ENCODE measurements at regions not wholly inside any gene's neighbourhood (a gene's known extent, or its start where the extent isn't known, plus 50 kb on each side); places are given as distances from the start of the nearest gene placed in this dataset.
"Not testable (repeated sequence)": the region's sequence is repeated elsewhere in the genome, so short reads cannot be mapped to it uniquely, and the experiment has no call there.

DNA sequence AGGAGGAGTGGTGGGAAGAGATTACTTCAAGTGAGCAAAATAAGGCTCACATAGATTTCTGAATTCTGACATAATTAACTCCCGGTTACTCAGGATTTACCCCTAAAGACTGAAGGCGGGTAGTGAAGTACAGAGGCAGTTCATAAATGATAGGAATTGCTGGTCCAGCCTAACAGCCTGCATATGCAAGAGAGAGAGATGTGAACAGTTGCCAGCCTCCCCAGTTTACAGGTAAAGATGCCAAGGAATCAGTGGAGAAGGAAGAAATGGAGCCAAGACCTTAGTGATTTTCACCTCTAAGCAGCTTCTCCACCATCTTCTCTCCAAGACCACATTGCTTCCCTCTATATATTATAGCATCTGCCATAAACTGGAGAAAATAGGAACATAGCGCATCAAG is 91.8 kb upstream of the THUMPD2 start:
- no peak overlapping the region for H3K27ac ChIP-seq (ENCODE audit: low read length)
- no peaks in the 10 kb centered on the region for H3K27me3 ChIP-seq (ENCODE audit: low read depth, low read length)
- peaks cover 0 to 4% of the 10 kb centered on the region in 2 donors for H3K4me1 ChIP-seq (ENCODE audit: control insufficient read depth in 1 of 2, insufficient read depth in 2 of 2, low read length in 2 of 2)
- no peaks in the 10 kb centered on the region for H3K9me3 ChIP-seq (ENCODE audit: control insufficient read depth in 1 of 2, low read length in 2 of 2)
- no peaks in the 10 kb centered on the region for H3K36me3 ChIP-seq (ENCODE audit: control insufficient read depth in 1 of 2, insufficient read depth in 2 of 2, low read length in 2 of 2)
- no peak overlapping the region for H3K4me3 ChIP-seq (ENCODE audit: low read depth in 1 of 2, low read length in 2 of 2)

DNA sequence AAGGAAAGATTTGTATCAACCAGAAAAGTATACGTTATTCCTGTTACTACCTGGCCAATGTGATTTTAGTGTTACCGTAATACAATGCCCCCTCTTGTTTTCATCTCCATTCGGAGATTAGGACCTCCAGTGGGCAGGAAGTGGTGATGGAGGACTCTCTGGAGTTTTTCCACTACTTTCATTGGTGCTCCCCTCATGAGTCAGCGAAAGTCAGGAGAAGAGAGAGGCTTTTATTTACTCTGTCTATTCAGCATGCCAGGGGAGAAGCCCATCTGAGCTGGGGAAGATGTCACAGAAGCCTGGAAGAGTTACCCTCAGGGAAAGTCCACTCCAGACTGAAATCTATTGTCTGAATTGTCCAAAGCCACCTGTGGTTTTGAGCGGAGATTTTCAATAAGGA is 88.2 kb upstream of the THUMPD2 start:
- Histone ChIP-seq H3K36me3 (ENCODE audit: control insufficient read depth in 1 of 2, insufficient read depth in 2 of 2, low read length in 2 of 2) (no peaks in the 10 kb centered on the region), H3K4me1 (ENCODE audit: control insufficient read depth in 1 of 2, insufficient read depth in 2 of 2, low read length in 2 of 2) (no peaks in the 10 kb centered on the region), H3K4me3 (ENCODE audit: low read depth in 1 of 2, low read length in 2 of 2) (no peak overlapping the region), H3K27me3 (ENCODE audit: low read depth, low read length) (no peaks in the 10 kb centered on the region), H3K9me3 (ENCODE audit: control insufficient read depth in 1 of 2, low read length in 2 of 2) (no peaks in the 10 kb centered on the region), H3K27ac (ENCODE audit: low read length) (no peak overlapping the region)

DNA sequence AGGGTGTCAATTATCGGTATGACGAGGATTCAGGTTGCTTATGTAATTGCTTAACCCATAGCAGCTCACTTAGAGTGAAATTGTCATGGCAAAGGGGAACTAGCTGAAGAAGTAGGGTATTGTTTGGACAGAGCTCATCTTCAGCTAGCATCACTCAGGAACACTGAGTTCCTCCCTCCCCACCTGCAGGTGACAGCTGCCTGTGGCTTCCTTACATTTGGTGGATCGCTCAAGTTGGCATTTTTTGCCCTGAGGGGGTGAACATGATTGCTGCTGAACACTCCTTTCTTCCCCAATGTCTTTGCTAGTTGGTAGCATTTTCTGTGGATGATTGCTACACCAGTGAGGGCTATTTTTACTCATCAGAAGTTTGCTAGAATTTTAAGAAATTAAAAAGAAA is 86.7 kb upstream of the THUMPD2 start:
- Histone ChIP-seq H3K36me3 (ENCODE audit: control insufficient read depth in 1 of 2, insufficient read depth in 2 of 2, low read length in 2 of 2) (no peaks in the 10 kb centered on the region), H3K27me3 (ENCODE audit: low read depth, low read length) (no peaks in the 10 kb centered on the region), H3K4me1 (ENCODE audit: control insufficient read depth in 1 of 2, insufficient read depth in 2 of 2, low read length in 2 of 2) (no peaks in the 10 kb centered on the region), H3K9me3 (ENCODE audit: control insufficient read depth in 1 of 2, low read length in 2 of 2) (no peaks in the 10 kb centered on the region), H3K27ac (ENCODE audit: low read length) (no peak overlapping the region), H3K4me3 (ENCODE audit: low read depth in 1 of 2, low read length in 2 of 2) (no peak overlapping the region)

DNA sequence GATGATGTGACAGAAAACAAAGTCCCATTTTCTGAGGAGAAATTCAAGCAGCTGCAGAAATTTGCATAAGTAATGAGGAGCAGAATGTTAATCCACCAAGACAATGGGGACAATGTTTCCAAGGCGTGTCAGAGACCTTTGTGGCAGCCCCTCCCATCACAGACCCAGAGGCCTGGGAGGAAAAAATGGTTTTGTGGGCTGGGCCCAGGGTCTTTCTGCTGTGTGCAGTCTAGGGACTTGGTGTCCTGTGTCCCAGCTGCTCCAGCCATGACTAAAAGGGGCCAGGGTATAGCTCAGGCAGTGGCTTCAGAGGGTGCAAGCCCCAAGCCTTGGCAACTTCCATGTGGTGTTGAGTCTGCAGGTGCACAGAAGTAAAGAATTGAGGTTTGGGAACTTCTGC is 84.6 kb upstream of the THUMPD2 start:
- not testable (repeated sequence) for H3K27me3 ChIP-seq (ENCODE audit: low read depth, low read length); H3K27ac ChIP-seq (ENCODE audit: low read length); H3K4me3 ChIP-seq (ENCODE audit: low read depth in 1 of 2, low read length in 2 of 2); H3K4me1 ChIP-seq (ENCODE audit: control insufficient read depth in 1 of 2, insufficient read depth in 2 of 2, low read length in 2 of 2); H3K36me3 ChIP-seq (ENCODE audit: control insufficient read depth in 1 of 2, insufficient read depth in 2 of 2, low read length in 2 of 2); H3K9me3 ChIP-seq (ENCODE audit: control insufficient read depth in 1 of 2, low read length in 2 of 2)

DNA sequence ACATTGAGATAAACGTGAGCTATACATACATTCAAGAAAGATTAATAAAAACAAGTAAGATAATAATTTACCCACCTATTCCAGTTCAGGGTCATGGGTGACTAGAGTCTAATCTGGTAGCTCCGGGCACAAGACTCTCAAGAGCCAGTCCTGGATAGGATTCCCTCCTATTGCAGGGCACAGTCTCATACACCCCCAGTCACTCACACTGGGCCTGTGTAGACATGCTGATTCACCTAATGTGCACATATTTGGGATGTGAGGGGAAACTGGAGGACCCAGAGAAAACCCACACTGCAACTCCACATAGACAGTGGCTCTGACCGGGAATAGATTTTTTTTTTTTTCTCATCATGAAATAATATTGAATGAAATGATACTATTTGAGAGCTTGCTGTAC is 81.5 kb upstream of the THUMPD2 start:
- no peak overlapping the region for H3K27ac ChIP-seq (ENCODE audit: low read length)
- no peaks in the 10 kb centered on the region for H3K27me3 ChIP-seq (ENCODE audit: low read depth, low read length)
- no peaks in the 10 kb centered on the region for H3K36me3 ChIP-seq (ENCODE audit: control insufficient read depth in 1 of 2, insufficient read depth in 2 of 2, low read length in 2 of 2)
- H3K4me3 ChIP-seq (ENCODE audit: low read depth in 1 of 2, low read length in 2 of 2) = no peak overlapping the region
- H3K9me3 ChIP-seq (ENCODE audit: control insufficient read depth in 1 of 2, low read length in 2 of 2) = no peaks in the 10 kb centered on the region
- no peaks in the 10 kb centered on the region for H3K4me1 ChIP-seq (ENCODE audit: control insufficient read depth in 1 of 2, insufficient read depth in 2 of 2, low read length in 2 of 2)

DNA sequence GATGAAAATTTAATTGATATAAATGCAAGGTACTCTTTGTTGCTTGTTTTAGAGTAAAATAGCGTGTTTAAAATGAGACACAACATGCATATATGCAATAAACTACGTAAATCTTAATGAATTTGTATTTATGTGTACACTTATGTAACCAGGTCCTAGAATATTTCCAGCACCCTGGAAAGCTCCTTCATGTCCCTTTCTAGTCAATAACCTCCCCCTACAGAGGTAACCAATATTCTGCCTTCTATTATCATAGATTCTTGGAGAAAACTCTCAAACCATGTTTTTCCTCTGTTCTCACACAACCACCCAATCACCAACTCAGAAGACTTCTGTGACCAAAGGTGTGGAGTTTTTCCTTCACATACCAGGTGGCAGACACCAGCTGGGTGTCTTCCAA is 79.6 kb upstream of the THUMPD2 start:
- no peak overlapping the region for H3K4me3 ChIP-seq (ENCODE audit: low read depth in 1 of 2, low read length in 2 of 2)
- H3K4me1 ChIP-seq (ENCODE audit: control insufficient read depth in 1 of 2, insufficient read depth in 2 of 2, low read length in 2 of 2) = no peaks in the 10 kb centered on the region
- H3K27ac ChIP-seq (ENCODE audit: low read length) = no peak overlapping the region
- H3K9me3 ChIP-seq (ENCODE audit: control insufficient read depth in 1 of 2, low read length in 2 of 2) = no peaks in the 10 kb centered on the region
- H3K27me3 ChIP-seq (ENCODE audit: low read depth, low read length) = no peaks in the 10 kb centered on the region
- H3K36me3 ChIP-seq (ENCODE audit: control insufficient read depth in 1 of 2, insufficient read depth in 2 of 2, low read length in 2 of 2) = no peaks in the 10 kb centered on the region

DNA sequence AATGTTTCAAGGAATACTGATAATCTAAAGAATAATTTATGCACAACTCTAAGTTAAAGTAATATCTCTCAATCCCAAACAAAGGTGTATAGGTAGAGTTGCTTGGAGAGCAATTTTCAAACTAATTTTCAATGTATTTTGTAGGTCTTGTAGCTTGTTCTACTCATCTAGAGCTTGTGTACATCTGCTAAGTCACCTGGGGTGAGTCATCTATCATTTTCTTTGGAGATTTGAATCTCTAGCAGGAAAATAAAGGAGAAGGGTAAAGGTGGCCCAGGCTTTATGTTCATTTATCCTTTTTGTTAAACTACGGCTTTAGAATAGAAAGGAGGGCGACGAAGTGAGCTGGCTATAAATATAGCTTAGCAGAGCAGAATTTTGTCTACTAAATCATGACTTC is 76.8 kb upstream of the THUMPD2 start:
- Histone ChIP-seq H3K36me3 (ENCODE audit: control insufficient read depth in 1 of 2, insufficient read depth in 2 of 2, low read length in 2 of 2) (no peaks in the 10 kb centered on the region), H3K27me3 (ENCODE audit: low read depth, low read length) (no peaks in the 10 kb centered on the region), H3K27ac (ENCODE audit: low read length) (no peak overlapping the region), H3K4me1 (ENCODE audit: control insufficient read depth in 1 of 2, insufficient read depth in 2 of 2, low read length in 2 of 2) (peaks cover 0 to 15% of the 10 kb centered on the region in 2 donors), H3K4me3 (ENCODE audit: low read depth in 1 of 2, low read length in 2 of 2) (no peak overlapping the region), H3K9me3 (ENCODE audit: control insufficient read depth in 1 of 2, low read length in 2 of 2) (no peaks in the 10 kb centered on the region)

DNA sequence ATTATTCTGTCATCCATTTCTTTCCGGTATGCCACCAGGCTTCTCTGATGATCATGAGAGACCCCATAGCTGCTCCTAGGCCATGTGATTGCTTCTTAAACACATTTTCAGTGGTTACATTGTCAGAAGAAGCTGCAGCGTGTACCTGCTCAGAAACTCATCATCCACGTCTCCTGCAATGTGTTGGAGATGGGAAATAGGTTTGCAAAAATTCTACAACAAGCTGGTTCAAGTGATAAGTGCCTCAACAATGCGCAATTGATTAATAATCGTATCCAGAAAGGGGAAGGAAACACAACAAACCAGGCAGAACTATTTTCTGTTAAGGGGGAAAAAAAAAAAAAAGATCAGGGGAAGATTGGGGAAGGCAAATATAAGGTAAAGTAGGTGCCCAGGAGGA is 75.7 kb upstream of the THUMPD2 start:
- no peaks in the 10 kb centered on the region for H3K27me3 ChIP-seq (ENCODE audit: low read depth, low read length)
- no peaks in the 10 kb centered on the region for H3K36me3 ChIP-seq (ENCODE audit: control insufficient read depth in 1 of 2, insufficient read depth in 2 of 2, low read length in 2 of 2)
- no peak overlapping the region for H3K27ac ChIP-seq (ENCODE audit: low read length)
- H3K4me3 ChIP-seq (ENCODE audit: low read depth in 1 of 2, low read length in 2 of 2) = no peak overlapping the region
- peaks cover 0 to 15% of the 10 kb centered on the region in 2 donors for H3K4me1 ChIP-seq (ENCODE audit: control insufficient read depth in 1 of 2, insufficient read depth in 2 of 2, low read length in 2 of 2)
- H3K9me3 ChIP-seq (ENCODE audit: control insufficient read depth in 1 of 2, low read length in 2 of 2) = no peaks in the 10 kb centered on the region

DNA sequence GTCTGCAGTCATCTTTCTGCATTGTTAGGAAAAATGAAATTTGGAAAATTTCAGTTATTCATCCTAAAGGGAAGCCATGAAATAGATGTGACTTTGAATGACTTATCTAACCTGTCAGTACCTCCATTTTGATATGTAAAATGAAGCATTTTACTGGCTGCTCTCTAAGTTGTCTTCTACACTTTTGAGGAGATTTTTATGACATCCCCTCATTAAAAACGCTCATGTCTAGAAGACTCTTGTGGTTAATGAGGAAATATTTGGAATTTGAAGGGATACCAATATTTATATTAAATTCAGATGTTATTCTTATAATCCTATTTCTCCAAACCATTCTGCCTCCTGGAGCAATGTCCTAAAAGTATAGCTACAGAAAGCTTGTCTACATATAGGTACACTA is 73.8 kb upstream of the THUMPD2 start:
- H3K4me3 ChIP-seq (ENCODE audit: low read depth in 1 of 2, low read length in 2 of 2) = no peak overlapping the region
- H3K27me3 ChIP-seq (ENCODE audit: low read depth, low read length) = no peaks in the 10 kb centered on the region
- H3K4me1 ChIP-seq (ENCODE audit: control insufficient read depth in 1 of 2, insufficient read depth in 2 of 2, low read length in 2 of 2) = peaks cover 0 to 15% of the 10 kb centered on the region in 2 donors
- H3K36me3 ChIP-seq (ENCODE audit: control insufficient read depth in 1 of 2, insufficient read depth in 2 of 2, low read length in 2 of 2) = no peaks in the 10 kb centered on the region
- H3K27ac ChIP-seq (ENCODE audit: low read length) = no peak overlapping the region
- H3K9me3 ChIP-seq (ENCODE audit: control insufficient read depth in 1 of 2, low read length in 2 of 2) = no peaks in the 10 kb centered on the region

DNA sequence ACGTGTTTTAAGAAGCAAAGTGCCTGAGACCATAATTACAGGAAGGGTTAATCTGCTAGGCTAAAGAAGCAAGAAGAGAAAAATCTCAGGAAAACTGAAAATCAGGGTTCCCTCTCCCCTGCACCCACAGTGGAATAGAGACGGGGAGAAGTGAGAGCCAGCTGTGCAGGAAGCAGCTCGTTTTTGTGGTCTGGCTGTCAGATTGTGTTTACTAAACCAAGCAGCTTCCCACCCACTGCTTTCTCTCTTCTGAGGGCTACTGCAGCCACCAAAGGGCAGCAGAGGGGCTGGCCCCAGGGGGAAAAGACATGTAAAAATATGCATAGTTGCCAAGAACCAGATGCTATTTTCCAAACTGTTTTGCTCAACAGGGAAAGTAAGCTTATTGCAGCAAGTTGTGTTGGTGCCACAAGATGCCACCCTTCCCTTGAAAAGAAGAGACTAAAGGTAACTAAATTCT is 72.6 kb upstream of the THUMPD2 start:
- H3K4me3 ChIP-seq (ENCODE audit: low read depth in 1 of 2, low read length in 2 of 2) = peak overlapping the region in 1 of 2 donors; percentile 33
- no peaks in the 10 kb centered on the region for H3K9me3 ChIP-seq (ENCODE audit: control insufficient read depth in 1 of 2, low read length in 2 of 2)
- H3K27ac ChIP-seq (ENCODE audit: low read length) = no peak overlapping the region

DNA sequence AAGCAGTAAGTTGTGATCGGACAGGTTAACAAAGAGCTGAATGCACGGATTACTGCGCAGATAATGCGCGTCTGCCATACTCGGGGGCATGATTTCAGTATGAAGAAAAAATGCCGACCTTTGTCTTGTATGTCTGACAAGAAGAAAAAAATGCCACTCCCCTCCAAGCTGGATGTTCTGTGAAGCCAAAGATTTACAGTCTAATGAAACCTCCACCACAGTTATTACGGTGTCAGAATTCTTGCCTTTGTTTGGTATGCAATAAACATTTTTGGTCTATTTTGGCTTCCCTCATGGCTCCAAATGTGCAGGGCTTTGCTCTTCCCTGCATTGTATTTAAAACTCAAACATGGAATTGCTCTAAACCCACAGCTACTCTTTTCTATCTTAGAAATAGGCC is 72.2 kb upstream of the THUMPD2 start:
- H3K9me3 ChIP-seq (ENCODE audit: control insufficient read depth in 1 of 2, low read length in 2 of 2) = no peaks in the 10 kb centered on the region
- H3K27me3 ChIP-seq (ENCODE audit: low read depth, low read length) = no peaks in the 10 kb centered on the region
- H3K36me3 ChIP-seq (ENCODE audit: control insufficient read depth in 1 of 2, insufficient read depth in 2 of 2, low read length in 2 of 2) = no peaks in the 10 kb centered on the region
- no peak overlapping the region for H3K27ac ChIP-seq (ENCODE audit: low read length)
- peaks cover 0 to 15% of the 10 kb centered on the region in 2 donors for H3K4me1 ChIP-seq (ENCODE audit: control insufficient read depth in 1 of 2, insufficient read depth in 2 of 2, low read length in 2 of 2)
- peak overlapping the region in 1 of 2 donors; percentile 33 for H3K4me3 ChIP-seq (ENCODE audit: low read depth in 1 of 2, low read length in 2 of 2)

More for the DNA sequence above, 72.6 kb upstream of the THUMPD2 start:
- Histone ChIP-seq H3K4me1 (ENCODE audit: control insufficient read depth in 1 of 2, insufficient read depth in 2 of 2, low read length in 2 of 2) (peaks cover 0 to 15% of the 10 kb centered on the region in 2 donors), H3K36me3 (ENCODE audit: control insufficient read depth in 1 of 2, insufficient read depth in 2 of 2, low read length in 2 of 2) (no peaks in the 10 kb centered on the region), H3K27me3 (ENCODE audit: low read depth, low read length) (no peaks in the 10 kb centered on the region)

DNA sequence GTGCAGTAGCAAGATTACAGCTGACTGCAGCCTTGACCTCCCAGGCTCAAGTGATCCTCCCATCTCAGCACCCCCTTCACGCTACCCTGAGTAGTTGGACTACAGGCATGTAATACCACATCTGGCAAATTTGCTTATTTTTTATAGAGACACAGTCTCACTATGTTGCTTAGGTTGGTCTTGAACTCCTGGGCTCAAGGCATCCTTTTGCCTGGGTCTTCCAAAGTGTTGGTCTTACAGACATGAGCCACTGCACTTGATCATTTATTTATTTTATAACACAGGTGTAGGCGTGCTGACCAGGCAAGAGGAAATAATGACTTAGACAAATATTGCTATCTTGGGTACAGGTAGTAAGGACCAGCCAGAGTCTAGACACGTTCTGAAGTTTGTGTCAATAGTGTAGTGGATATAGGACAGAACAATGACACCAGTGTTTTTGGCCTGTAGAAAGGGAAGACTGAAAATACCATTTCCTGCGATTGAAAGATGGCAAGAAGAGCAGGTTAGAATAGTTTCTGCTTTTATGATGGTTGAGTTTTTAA is 71.0 kb upstream of the THUMPD2 start:
- Histone ChIP-seq H3K4me1 (ENCODE audit: control insufficient read depth in 1 of 2, insufficient read depth in 2 of 2, low read length in 2 of 2) (peaks cover 0 to 15% of the 10 kb centered on the region in 2 donors), H3K4me3 (ENCODE audit: low read depth in 1 of 2, low read length in 2 of 2) (no peak overlapping the region), H3K27ac (ENCODE audit: low read length) (no peak overlapping the region), H3K9me3 (ENCODE audit: control insufficient read depth in 1 of 2, low read length in 2 of 2) (no peaks in the 10 kb centered on the region), H3K27me3 (ENCODE audit: low read depth, low read length) (no peaks in the 10 kb centered on the region), H3K36me3 (ENCODE audit: control insufficient read depth in 1 of 2, insufficient read depth in 2 of 2, low read length in 2 of 2) (no peaks in the 10 kb centered on the region)

Data from muscle layer of duodenum (tissue), 2 donors.